NCI-H1105 (cell line): ENCODE measurements at regions not wholly inside any gene's neighbourhood (a gene's known extent, or its start where the extent isn't known, plus 50 kb on each side); places are given as distances from the start of the nearest gene placed in this dataset.

Source experiments
- DNase-seq: peaks from one replicate; lab custom pipeline; 2025; lab: John Stamatoyannopoulos, UW

DNA sequence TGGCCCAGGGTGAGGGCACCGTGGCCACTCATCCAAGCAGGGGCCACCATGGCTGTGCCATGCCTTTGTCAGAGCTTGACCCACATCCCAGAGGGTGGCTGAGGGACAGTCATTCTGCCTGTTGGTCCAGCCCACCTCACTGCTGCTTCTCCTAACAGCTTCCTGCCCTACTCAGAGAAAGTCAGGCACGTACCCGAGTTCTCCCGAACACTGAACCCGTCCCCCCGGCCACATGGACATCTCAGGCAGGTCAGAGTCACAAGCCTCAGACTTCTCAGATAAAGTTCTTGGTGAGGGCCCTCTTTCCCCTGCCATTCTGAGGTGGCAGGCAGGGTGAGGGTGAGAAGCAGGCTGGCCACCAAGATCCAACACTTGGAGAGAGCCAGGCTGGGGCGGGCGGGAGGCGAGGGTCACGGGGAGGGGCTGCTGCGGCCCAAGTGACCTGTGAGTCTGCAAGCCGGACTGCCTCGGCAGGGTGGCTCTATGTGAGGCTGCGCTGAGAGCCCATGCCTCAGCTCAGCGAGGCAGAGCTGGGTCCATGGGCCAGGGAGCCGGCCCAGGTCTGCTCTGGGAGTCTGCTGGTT is 317.8 kb downstream of the TMEM121 start:
- no peak for DNase-seq

DNA sequence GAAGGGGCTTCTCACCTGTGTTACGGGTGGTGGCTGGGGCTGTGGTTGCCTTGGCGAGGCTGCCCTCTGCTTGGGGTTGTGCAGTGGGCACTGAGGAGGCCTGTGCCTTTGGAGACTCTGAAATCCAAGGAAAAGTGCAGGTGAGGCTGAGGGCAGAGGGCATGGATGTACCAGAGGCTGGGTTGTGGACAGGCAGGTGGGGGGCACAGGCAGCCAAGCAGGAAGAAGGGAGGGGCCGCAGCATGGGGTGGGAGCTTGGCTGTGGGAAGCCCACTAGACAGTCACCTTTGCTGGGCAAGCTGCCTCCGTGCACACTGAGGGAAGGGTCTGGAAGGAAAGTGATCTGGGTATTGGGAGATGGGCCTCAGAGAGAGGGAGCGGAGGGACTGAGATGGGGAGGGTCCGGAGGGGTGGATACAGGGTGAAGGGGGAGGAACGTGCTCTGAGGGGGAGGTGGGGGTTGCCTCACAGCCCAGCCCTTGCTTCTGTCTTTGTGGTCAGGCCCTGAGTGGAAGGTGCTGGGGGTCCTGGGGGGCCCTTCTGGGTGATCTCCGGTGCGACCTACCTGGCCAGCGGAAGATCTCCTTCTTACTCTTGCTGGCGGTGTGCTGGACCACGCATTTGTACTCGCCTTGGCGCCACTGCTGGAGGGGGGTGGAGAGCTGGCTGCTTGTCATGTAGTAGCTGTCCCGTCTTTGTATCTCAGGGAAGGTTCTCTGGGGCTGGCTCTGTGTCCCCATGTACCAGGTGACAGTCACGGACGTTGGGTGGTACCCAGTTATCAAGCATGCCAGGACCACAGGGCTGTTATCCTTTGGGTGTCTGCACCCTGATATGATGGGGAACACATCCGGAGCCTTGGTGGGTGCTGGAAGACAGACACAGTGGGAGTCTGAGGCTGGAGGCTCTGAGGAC is 318.7 kb downstream of the TMEM121 start:
- no peak for DNase-seq

DNA sequence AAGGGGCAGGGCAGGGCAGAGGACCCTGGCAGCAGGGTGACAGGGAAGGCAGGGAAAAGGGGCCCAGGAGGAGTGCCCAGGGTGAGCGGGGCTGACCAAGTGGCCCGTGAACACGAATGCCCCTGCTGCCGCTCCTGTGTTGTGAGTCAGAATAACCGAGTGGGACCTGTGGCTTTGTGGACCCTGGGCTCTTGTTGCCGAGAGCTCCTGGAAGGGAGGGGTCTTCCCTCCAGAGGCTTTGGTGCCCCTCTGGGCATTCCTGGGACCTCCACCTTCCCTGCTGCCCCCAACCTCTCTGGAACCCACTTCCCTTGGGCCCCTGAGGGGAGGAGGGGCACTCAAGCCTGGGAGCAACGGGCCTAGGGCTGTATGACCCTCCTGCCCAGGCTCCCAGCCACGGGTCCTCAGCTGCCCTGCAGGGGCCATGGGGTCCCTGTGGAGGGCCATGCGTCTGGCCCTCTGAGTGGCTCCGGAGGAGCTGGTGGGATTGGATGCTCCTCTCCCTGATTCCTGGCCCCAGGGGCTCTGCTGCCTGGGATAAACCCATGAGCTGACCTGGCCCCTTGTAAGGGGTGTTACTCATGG is 319.4 kb downstream of the TMEM121 start:
- DNase-seq: no peak

DNA sequence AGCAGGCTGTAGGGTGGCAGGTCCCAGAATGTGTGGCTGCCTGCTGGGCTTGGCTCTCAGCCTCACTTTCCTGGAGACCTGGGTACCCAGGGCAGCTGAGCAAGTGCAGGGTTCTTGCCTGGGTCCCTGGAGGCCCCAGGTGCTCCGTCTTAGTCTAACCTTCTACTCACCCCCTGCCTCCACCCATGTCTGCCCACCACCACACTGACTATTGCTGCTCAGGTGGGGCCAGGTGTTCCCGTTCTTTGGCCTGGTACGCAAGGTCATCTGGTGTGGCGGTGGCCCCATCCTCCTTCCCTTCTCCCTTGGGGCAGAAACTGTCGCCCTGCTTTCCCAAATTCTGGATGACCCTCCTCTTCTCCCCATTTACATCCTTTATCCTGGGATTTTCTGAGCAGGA is 319.9 kb downstream of the TMEM121 start:
- DNase-seq: no peak

DNA sequence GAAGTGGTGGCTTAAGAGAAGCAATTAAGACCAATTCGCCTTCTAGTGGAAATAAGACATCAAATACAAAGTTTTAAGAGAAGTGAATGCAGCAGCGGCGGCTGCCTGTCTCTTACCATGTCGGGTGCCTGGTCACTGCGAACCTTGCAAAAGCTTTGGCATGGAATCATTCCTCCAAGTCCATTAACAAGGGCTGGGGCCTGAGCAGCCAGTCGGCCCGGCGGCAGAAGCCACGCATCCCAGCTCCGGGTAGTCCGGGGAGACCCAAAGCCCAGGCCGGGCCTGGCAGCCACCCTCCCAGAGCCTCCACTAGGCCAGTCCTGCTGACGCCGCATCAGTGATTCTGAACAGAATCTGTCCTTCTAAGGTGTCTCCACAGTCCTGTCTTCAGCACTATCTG is 321.0 kb downstream of the TMEM121 start:
- DNase-seq: no peak

DNA sequence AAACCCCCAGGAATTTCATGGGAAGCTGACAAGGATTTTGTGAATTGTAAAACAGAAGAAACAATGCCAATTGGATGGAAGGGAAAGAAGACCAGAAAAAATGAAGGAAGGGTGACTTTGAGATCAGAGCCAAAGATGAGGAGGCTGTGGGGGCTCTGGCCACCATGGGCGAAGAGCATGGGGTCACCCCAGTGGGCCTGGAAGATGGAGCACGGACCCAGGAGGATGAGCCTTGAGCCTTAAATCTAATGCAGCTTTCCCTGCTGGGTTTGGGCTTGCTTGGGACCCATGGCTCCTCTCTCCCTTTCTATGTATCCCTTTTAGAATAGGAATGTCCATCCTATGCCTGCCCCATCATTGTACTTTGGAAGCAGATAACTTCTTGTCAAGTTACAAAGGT is 322.2 kb downstream of the TMEM121 start:
- DNase-seq: no peak

DNA sequence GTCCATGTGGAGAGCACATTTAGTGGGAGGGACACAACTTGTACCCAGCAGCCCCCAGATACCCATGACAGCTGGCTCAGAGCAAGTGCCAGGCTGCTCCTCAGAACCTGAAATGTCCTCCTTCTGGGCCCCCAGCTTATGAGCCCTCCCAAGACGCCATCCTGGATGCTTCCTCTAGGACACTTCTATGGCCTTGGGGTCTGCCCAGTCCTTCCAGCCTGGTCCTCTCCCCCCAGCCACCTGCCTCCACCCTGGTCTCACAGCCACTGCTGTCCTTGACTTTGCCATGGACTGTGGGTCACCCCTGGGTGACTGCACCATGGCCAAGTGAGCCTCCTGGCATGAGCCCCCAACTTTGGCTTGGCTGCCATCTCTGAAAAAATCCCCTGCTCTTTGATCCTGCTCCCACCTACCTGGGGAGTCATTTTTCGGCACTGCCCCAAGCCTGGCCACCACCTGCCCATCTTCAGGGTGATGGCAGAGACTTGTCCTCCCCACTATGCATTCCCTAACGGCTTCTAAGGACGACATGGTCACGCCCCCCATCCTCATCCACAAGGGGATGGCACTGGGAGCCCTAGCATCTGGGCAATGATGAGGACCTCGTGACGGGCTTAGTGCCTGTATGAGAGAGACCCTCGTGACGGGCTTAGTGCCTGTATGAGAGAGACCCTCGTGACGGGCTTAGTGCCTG is 323.7 kb downstream of the TMEM121 start:
- DNase-seq: no peak

DNA sequence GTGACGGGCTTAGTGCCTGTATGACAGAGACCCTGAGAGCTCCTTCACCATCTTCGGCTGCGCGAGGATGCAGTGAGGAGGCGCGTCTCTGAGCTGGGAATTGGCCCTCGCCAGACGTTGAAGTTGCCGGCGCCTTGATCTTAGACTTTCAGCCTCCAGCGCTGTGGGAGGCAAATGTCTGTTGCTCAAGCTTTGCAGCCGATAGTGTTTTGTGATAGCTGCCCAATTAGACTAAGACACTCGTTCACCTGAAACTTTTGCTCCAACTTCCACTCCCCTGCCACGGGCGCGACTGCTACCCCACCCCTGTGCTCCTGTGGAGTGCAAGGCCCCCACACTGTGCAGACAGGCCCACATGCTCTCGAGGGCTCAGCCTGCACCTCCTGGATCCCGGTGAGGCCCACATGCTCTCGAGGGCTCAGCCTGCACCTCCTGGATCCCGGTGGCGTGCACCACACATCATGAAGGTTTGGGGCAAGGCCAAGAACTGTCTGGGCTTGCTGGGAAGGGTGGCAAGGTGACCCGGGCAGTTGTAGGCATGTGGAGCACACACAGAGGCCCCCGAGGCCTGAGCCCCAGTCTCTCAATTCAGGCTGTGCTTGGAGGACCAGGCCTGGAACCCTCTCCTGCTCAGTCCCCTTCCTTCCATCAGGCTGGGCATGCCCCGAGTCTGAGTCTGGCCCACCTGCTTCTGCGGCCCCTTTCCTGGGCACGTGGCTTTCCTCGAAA is 324.6 kb downstream of the TMEM121 start:
- DNase-seq: no peak

DNA sequence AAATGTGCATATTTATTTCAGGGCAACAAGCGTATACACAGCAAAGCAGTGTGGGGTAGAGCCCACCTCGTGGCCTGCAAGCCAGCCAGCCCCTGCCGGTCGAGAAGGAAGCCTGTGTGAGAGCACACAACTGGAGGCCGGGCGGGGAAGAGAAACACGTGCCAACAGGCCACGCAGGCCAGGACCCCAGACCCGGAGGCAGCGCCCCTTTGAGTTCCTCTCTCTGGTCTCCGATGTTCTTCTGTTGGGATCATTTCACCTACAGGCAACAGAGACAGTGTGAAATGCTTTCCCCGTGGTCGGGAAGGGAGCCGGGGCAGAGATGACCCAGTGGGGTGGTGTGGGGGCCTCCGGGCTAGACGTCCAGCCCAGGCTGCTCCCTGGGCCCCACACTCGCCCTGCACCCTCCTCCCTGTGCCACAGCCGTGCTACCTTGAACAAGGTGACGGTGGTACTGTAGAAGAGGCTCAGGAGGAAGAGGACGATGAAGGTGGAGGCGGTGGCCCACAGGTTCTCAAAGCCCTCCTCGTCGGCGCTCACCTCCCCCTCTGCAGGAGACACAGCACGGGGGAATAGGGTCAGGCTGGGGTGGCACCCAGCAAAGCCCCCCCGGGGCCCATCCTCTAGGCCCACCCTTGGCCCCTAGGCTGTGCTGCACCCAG is 325.5 kb downstream of the TMEM121 start:
- DNase-seq: no peak

DNA sequence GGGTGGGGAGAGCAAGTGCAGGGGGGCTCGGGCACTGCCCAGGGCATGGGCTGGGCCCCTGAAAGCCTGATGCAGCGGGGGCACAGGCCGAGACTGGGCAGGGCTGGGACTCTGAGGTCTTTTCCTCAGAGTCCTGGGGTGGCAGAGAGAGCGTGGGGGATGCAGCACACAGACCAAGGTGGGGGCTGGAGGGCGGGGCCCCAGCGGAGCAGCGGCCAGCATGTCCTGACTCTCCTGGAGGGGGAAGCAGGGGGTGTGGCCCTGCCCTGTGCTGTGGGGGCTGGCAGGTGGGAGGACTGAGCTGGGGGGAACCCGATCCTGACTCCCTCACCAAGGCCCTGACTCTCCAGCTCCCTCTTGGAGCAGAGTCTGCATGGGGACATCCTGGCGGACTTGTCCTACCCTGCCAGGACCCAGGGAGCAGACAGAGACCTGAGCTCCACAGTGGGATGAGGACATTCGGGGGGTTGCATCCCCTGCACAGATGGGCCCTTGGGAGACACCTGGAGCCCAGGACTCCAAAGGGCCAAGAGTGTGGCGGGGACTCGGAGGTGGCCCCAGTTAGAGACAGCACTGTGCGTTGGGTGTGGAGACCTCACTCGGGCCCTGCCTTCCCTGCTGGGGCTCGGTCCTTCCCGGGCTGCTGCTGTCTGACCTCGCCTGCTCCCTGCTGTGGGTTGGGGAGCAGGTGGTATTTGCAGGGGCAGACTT is 326.1 kb downstream of the TMEM121 start:
- DNase-seq: no peak

DNA sequence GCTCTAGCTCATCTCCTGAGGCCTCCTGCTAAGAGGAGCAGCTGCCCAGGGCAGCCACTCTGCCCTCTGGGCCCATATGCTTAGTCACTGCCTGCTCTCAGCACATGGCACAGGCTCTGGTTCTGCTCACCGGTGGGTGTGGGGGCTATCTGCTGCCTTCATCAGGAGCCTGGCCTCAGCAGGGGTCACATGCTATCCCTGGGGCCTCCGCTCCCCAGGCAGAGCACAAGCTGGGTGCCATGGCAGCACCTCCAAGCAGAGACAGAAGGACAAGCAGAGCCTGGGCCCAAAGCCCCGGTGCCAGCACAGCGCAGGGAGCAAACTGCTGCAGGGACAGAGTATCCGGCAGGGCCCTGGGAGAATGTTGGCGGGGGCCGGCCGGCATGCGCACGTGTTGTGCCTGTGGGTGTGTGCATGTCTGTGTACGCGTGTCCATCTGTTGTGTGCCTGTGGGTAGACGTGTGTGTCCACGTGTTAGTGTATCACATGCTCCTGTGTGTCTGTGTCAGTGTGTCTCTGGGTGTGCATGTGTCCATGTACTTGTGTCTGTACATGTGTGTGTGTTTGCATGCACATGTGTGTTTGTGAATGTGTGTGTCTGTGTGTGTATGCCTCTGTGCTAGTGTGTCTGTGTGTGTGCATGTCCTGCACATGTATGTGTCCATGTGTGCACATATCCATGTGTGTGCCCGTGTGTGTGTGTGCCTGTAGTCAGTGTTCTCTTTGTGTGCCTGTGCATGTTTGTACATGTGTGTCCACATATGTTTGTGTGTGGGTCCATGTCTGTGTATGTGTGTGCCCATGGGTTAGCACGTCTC is 326.9 kb downstream of the TMEM121 start:
- no peak for DNase-seq

DNA sequence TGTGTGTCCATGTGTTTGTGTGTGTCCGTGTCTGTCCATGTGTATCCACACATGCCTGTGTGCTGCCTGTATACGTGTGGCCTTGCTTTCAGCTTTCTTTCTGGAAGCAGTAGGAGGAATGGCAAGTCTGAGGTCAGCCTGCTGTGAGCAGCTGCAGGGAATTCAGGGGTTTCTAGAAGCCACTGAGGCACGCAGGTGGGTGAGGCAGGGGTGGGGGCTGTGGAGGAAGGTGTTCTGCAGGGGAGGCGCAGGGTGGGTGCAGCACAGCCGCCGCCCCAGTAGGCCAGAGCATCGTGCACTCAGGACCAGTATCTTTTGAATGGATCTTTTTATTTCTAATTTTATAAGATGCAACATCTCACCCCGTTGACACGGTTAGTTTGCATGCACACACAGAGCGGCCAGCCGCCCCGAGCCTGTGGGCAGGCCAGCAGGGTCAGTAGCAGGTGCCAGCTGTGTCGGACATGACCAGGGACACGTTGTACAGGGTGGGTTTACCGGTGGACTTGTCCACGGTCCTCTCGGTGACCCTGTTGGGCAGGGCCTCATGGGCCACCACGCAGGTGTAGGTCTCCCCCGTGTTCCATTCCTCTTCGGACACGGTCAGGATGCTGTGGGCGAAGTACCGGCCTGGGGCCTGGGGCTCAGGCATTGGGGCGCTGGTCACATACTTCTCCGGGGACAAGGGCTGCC is 327.7 kb downstream of the TMEM121 start:
- DNase-seq: no peak

DNA sequence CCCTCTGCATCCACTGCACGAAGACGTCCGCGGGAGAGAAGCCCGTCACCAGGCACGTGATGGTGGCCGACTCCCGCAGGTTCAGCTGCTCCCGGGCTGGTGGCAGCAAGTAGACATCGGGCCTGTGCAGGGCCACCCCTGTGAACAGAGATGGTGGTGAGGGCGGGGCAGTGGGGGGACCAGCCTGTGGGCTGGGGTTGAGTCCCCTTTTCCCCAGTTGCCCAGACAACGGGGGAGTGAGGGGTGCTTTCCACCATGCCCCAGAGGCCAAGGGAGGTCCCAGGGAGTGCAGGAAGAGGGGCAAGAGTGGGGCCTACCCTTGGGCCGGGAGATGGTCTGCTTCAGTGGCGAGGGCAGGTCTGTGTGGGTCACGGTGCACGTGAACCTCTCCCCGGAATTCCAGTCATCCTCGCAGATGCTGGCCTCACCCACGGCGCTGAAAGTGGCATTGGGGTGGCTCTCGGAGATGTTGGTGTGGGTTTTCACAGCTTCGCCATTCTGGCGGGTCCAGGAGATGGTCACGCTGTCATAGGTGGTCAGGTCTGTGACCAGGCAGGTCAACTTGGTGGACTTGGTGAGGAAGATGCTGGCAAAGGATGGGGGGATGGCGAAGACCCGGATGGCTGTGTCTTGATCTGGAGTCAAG is 328.3 kb downstream of the TMEM121 start:
- DNase-seq: no peak

DNA sequence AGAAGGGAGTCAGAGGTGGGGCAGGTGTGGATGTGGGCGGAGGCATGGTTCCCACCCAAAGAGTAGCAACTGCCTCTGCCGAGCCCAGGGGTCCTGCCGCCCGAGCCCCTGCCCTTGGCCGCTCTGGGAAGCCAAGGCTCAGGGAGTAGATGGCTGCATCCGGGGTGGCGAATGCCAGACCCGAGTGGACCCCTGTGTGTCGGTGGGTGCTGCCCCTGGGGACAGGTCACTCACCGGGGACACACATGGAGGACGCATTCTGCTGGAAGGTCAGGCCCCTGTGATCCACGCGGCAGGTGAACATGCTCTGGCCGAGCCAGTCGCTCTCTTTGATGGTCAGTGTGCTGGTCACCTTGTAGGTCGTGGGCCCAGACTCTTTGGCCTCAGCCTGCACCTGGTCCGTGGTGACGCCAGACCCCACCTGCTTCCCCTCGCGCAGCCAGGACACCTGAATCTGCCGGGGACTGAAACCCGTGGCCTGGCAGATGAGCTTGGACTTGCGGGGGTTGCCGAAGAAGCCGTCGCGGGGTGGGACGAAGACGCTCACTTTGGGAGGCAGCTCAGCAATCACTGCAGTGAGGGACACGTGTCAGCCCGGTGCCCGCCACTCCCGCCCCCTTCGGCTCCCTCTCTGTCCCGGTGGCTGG is 329.0 kb downstream of the TMEM121 start:
- no peak for DNase-seq

DNA sequence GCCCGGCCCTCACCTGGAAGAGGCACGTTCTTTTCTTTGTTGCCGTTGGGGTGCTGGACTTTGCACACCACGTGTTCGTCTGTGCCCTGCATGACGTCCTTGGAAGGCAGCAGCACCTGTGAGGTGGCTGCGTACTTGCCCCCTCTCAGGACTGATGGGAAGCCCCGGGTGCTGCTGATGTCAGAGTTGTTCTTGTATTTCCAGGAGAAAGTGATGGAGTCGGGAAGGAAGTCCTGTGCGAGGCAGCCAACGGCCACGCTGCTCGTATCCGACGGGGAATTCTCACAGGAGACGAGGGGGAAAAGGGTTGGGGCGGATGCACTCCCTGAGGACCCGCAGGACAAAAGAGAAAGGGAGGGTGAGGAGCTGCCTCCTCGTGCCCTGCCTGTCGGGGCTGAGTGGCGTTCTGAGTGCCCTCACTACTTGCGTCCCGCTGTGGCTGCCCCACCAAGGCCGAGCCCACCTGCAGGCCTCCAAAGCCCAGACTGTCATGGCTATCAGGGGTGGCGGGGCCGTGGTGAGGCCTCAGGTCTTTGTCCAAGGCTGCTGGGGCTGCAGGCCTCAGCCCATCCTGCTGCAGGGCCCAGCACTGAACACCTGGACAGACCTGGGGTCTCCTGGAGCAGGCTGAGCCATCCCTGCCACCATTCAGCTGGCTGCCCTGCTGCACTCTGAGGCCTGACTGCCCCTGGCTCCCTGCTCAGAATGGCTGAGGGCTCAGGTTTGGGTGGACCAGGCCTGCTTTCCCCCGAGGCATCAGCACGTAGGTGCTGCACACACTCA is 329.7 kb downstream of the TMEM121 start:
- no peak for DNase-seq

DNA sequence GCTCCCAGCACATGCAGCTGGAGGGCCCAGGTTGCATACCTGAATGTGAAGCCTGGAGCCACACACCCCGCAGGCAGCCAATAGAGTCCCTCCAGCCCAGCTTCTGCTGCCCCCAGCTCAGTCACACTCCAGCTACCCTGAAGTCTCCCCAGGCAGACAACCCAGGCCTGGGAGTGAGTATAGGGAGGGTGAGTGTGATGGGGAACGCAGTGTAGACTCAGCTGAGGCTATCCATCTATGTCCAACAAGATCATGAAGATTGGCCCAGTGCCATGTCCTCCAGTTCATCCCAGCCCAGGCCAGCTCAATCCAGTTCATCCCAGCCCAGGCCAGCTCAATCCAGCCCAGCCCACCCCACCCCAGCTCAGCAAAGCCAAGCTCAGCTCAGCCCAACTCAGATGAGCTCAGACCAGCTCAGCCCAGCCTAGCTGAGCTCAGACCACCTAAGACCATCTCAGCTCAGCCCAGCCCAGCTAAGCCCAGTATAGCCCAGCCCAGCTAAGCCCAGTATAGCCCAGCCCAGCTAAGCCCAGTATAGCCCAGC is 330.4 kb downstream of the TMEM121 start:
- DNase-seq: no peak

DNA sequence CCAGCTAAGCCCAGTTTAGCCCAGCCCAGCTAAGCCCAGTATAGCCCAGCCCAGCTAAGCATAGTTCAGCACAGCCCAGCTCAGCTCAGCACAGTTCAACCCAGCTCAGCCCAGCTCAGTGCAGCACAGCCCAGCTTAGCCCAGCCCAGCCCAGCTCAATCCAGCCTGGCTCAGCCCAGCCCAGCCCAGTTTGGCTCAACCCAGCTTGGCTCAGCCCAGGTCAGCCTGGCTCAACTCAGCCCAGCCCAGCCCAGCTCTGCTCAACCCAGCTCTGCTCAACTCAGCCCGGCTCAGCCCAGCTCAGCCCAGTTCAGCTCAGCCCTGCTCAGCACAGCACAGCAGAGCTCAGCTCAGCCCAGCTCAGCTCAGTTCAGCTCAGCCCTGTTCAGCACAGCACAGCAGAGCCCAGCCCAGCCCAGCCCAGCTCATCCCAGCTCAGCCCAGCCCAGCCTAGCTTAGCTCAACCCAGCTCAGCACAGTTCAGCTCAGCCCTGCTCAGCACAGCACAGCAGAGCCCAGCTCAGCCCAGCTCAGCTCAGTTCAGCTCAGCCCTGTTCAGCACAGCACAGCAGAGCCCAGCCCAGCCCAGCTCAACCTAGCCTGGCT is 330.9 kb downstream of the TMEM121 start:
- DNase-seq: no peak
